Neural progenitor cell (in vitro differentiated cells): ENCODE measurements at regions not wholly inside any gene's neighbourhood (a gene's known extent, or its start where the extent isn't known, plus 50 kb on each side); places are given as distances from the start of the nearest gene placed in this dataset.

ENCODE experiments used
- EZH2 ChIP-seq: fragments of 200-600 bp; sonication (generic); IDR thresholded peaks from 2 replicates; pipeline ENCODE4 v1.6.1; 2017; ENCODE audit warnings: antibody characterized with exemption, mild to moderate bottlenecking, moderate library complexity
- EZH2phosphoT487 ChIP-seq: fragments of 200-600 bp; sonication (generic); IDR thresholded peaks from 2 replicates; pipeline ENCODE4 v1.6.1; 2017; ENCODE audit warnings: antibody characterized with exemption
- TF ChIP-seq, protein P1 (sequence below): fragments of 200-600 bp; sonication (generic); IDR thresholded peaks from 2 replicates; pipeline ENCODE4 v1.5.1; 2017; ENCODE audit warnings: antibody characterized with exemption, mild to moderate bottlenecking

DNA sequence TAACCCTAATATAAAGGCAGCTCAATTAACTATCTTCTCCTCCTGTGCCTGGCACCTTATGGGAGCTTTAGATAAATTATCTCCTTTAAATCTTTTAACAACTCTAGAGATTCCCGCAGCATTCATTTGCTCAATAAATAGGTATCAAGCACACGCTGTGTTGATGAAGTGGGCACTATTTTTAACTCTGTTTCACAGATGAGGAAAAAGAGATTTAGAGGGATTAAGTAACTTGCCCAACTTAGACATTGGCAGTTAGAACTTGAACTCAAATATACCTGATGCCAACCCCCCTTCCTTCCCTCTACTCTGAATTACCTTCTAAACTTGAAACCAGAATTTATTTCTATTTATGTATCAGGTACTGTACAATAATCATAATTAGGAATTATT is 112.4 kb downstream of the SH3TC2 start:
- TF ChIP-seq, protein P1, sequence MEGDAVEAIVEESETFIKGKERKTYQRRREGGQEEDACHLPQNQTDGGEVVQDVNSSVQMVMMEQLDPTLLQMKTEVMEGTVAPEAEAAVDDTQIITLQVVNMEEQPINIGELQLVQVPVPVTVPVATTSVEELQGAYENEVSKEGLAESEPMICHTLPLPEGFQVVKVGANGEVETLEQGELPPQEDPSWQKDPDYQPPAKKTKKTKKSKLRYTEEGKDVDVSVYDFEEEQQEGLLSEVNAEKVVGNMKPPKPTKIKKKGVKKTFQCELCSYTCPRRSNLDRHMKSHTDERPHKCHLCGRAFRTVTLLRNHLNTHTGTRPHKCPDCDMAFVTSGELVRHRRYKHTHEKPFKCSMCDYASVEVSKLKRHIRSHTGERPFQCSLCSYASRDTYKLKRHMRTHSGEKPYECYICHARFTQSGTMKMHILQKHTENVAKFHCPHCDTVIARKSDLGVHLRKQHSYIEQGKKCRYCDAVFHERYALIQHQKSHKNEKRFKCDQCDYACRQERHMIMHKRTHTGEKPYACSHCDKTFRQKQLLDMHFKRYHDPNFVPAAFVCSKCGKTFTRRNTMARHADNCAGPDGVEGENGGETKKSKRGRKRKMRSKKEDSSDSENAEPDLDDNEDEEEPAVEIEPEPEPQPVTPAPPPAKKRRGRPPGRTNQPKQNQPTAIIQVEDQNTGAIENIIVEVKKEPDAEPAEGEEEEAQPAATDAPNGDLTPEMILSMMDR = no peak
- TF ChIP-seq EZH2 (no peak), EZH2phosphoT487 (no peak)
